BLaER1 (cell line): ENCODE measurements at regions not wholly inside any gene's neighbourhood (a gene's known extent, or its start where the extent isn't known, plus 50 kb on each side); places are given as distances from the start of the nearest gene placed in this dataset.

Experiments
- H3K27ac ChIP-seq: shearing (Covaris generic); formaldehyde crosslinking; 2 replicates; pipeline ENCODE4 v1.8.1; 2022
- H3K27me3 ChIP-seq: shearing (Covaris generic); formaldehyde crosslinking; 2 replicates; pipeline ENCODE4 v1.8.1; 2022
- H3K36me3 ChIP-seq: shearing (Covaris generic); formaldehyde crosslinking; 2 replicates; pipeline ENCODE4 v1.8.1; 2022
- H3K4me1 ChIP-seq: shearing (Covaris generic); formaldehyde crosslinking; 2 replicates; pipeline ENCODE4 v1.8.1; 2022
- H3K4me2 ChIP-seq: shearing (Covaris generic); formaldehyde crosslinking; 2 replicates; pipeline ENCODE4 v1.8.1; 2022
- H3K4me3 ChIP-seq: shearing (Covaris generic); formaldehyde crosslinking; 2 replicates; pipeline ENCODE4 v1.8.1; 2022
- H3K9ac ChIP-seq: shearing (Covaris generic); formaldehyde crosslinking; 2 replicates; pipeline ENCODE4 v1.8.1; 2022
- H3K9me3 ChIP-seq: shearing (Covaris generic); formaldehyde crosslinking; 2 replicates; pipeline ENCODE4 v1.8.1; 2022
- H4K20me1 ChIP-seq: shearing (Covaris generic); formaldehyde crosslinking; 2 replicates; pipeline ENCODE4 v1.8.1; 2022
- Cebpa-rat ChIP-seq: shearing (Covaris generic); IDR thresholded peaks from 2 replicates; pipeline ENCODE4 v1.8.1; 2022

- Histone ChIP-seq H3K27ac (no peak overlapping the region), H3K9ac (no peak overlapping the region), H4K20me1 (no peaks in the 10 kb centered on the region), H3K4me3 (no peak overlapping the region), H3K36me3 (no peaks in the 10 kb centered on the region), H3K4me1 (peaks cover 37% of the 10 kb centered on the region), H3K9me3 (no peaks in the 10 kb centered on the region), H3K4me2 (peak overlapping the region; percentile 51; the same call in 1 of the 2 replicates), H3K27me3 (no peaks in the 10 kb centered on the region)
- TF ChIP-seq Cebpa-rat, result no peak
Observed at GRCh38 chr1:98404866-98405265, 256.7 kb upstream of the SNX7 start.

GRCh38 chr1:98403963-98404480 lies 257.5 kb upstream of the SNX7 start:
- no peak overlapping the region for H3K27ac ChIP-seq
- TF ChIP-seq Cebpa-rat, result no peak
- H3K36me3 ChIP-seq, result no peaks in the 10 kb centered on the region
- H3K4me1 ChIP-seq, result peaks cover 37% of the 10 kb centered on the region
- H4K20me1 ChIP-seq, result no peaks in the 10 kb centered on the region
- no peak overlapping the region for H3K4me3 ChIP-seq
- peak overlapping the region; percentile 51 for H3K4me2 ChIP-seq
- H3K9me3 ChIP-seq, result no peaks in the 10 kb centered on the region
- H3K27me3 ChIP-seq, result no peaks in the 10 kb centered on the region
- no peak overlapping the region for H3K9ac ChIP-seq

- Histone ChIP-seq H3K27ac (no peak overlapping the region), H3K36me3 (no peaks in the 10 kb centered on the region), H3K4me2 (peak overlapping the region; percentile 51), H3K9me3 (no peaks in the 10 kb centered on the region), H3K4me1 (peaks cover 37% of the 10 kb centered on the region), H3K9ac (no peak overlapping the region), H4K20me1 (no peaks in the 10 kb centered on the region), H3K27me3 (no peaks in the 10 kb centered on the region), H3K4me3 (no peak overlapping the region)
- no peak for TF ChIP-seq Cebpa-rat
Observed at GRCh38 chr1:98402860-98403259, 258.7 kb upstream of the SNX7 start.

GRCh38 chr1:98400446-98400845 lies 261.1 kb upstream of the SNX7 start:
- Histone ChIP-seq H3K4me1 (peaks cover 32% of the 10 kb centered on the region), H3K36me3 (no peaks in the 10 kb centered on the region)

GRCh38 chr1:98399218-98399617 lies 262.3 kb upstream of the SNX7 start:
- Histone ChIP-seq H3K4me2 (no peak overlapping the region), H3K27ac (no peak overlapping the region), H3K27me3 (no peaks in the 10 kb centered on the region), H4K20me1 (no peaks in the 10 kb centered on the region), H3K9ac (no peak overlapping the region), H3K9me3 (no peaks in the 10 kb centered on the region), H3K36me3 (no peaks in the 10 kb centered on the region), H3K4me3 (no peak overlapping the region), H3K4me1 (peaks cover 21% of the 10 kb centered on the region)
- no peak for TF ChIP-seq Cebpa-rat

More at GRCh38 chr1:98400446-98400845, 261.1 kb upstream of the SNX7 start:
- H4K20me1 ChIP-seq, result no peaks in the 10 kb centered on the region
- H3K27ac ChIP-seq, result no peak overlapping the region
- H3K4me2 ChIP-seq, result no peak overlapping the region
- no peaks in the 10 kb centered on the region for H3K27me3 ChIP-seq
- TF ChIP-seq Cebpa-rat, result no peak
- H3K9ac ChIP-seq, result no peak overlapping the region
- no peak overlapping the region for H3K4me3 ChIP-seq
- no peaks in the 10 kb centered on the region for H3K9me3 ChIP-seq

GRCh38 chr1:98398649-98399048 lies 262.9 kb upstream of the SNX7 start:
- Histone ChIP-seq H3K4me3 (no peak overlapping the region), H3K9ac (no peak overlapping the region), H3K9me3 (no peaks in the 10 kb centered on the region), H3K27me3 (no peaks in the 10 kb centered on the region), H3K27ac (no peak overlapping the region), H4K20me1 (no peaks in the 10 kb centered on the region), H3K4me2 (no peak overlapping the region), H3K36me3 (no peaks in the 10 kb centered on the region), H3K4me1 (peaks cover 15% of the 10 kb centered on the region)
- TF ChIP-seq Cebpa-rat, result no peak

GRCh38 chr1:98398092-98398491 lies 263.4 kb upstream of the SNX7 start:
- H3K27me3 ChIP-seq, result no peaks in the 10 kb centered on the region

DNA sequence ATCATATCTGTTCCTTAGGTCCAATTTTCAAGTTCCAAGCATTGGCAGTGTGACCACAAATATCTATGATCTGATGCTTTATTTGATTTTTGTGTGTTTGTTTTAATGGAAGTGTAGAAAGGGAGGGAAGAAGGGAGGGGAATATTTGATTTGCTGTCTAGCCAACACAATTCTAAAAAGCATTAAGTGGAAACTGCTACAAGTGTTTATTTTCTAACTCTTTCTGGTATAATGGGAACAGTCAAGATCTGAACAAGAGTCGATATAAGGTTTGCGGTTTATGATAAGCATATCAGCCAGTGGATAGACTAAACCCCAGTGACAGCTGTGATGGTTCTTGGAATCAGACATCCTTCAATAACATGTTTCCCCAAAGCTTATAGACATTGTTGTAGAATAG lies 267.8 kb upstream of the SNX7 start:
- Histone ChIP-seq H3K9me3 (no peaks in the 10 kb centered on the region), H3K27ac (no peak overlapping the region), H3K4me3 (no peak overlapping the region), H3K9ac (no peak overlapping the region), H3K36me3 (no peaks in the 10 kb centered on the region), H3K27me3 (no peaks in the 10 kb centered on the region), H4K20me1 (no peaks in the 10 kb centered on the region), H3K4me2 (no peak overlapping the region), H3K4me1 (peaks cover 5% of the 10 kb centered on the region)
- no peak for TF ChIP-seq Cebpa-rat

More at GRCh38 chr1:98398092-98398491, 263.4 kb upstream of the SNX7 start:
- Histone ChIP-seq H3K9me3 (no peaks in the 10 kb centered on the region), H4K20me1 (no peaks in the 10 kb centered on the region), H3K36me3 (no peaks in the 10 kb centered on the region), H3K4me3 (no peak overlapping the region), H3K4me1 (peaks cover 10% of the 10 kb centered on the region), H3K27ac (no peak overlapping the region), H3K4me2 (no peak overlapping the region), H3K9ac (no peak overlapping the region)
- no peak for TF ChIP-seq Cebpa-rat

- Histone ChIP-seq H3K9me3 (no peaks in the 10 kb centered on the region), H3K27ac (no peak overlapping the region), H3K27me3 (no peaks in the 10 kb centered on the region), H3K9ac (no peak overlapping the region), H4K20me1 (no peaks in the 10 kb centered on the region), H3K36me3 (no peaks in the 10 kb centered on the region), H3K4me1 (peaks cover 18% of the 10 kb centered on the region), H3K4me3 (no peak overlapping the region), H3K4me2 (no peak overlapping the region)
- TF ChIP-seq Cebpa-rat, result no peak
Observed at GRCh38 chr1:98391175-98391574, 270.3 kb upstream of the SNX7 start.

DNA sequence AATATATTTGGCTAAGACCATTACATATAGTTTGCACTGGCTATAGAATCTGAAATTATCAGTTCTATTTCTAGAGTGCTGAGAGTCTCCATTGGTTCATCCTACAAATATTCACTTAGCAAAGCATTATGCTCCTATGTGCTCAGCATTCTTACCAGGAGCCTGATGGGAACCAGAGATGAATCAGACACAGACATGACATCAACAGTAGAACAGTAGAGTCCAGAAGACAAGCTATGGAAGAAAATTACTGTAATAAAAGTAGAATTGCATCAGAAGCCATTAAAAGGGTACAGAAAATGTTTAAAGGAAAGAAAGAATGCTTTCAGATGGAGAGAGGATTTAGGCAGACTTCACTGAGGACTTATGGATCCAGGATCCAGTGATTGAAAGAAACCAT lies 271.7 kb upstream of the SNX7 start:
- peaks cover 18% of the 10 kb centered on the region for H3K4me1 ChIP-seq
- H3K4me3 ChIP-seq, result no peak overlapping the region
- H3K27ac ChIP-seq, result no peak overlapping the region
- no peaks in the 10 kb centered on the region for H3K27me3 ChIP-seq
- no peaks in the 10 kb centered on the region for H3K9me3 ChIP-seq
- no peak overlapping the region for H3K4me2 ChIP-seq
- no peak overlapping the region for H3K9ac ChIP-seq
- H3K36me3 ChIP-seq, result no peaks in the 10 kb centered on the region
- no peaks in the 10 kb centered on the region for H4K20me1 ChIP-seq
- TF ChIP-seq Cebpa-rat, result no peak

- H3K36me3 ChIP-seq, result no peaks in the 10 kb centered on the region
- peak overlapping the region; percentile 3 for H3K27ac ChIP-seq
- H3K9me3 ChIP-seq, result no peaks in the 10 kb centered on the region
- TF ChIP-seq Cebpa-rat, result no peak
- no peaks in the 10 kb centered on the region for H4K20me1 ChIP-seq
- H3K4me2 ChIP-seq, result peak overlapping the region; percentile 60
- no peak overlapping the region for H3K4me3 ChIP-seq
- peaks cover 18% of the 10 kb centered on the region for H3K4me1 ChIP-seq
- H3K9ac ChIP-seq, result no peak overlapping the region
- no peaks in the 10 kb centered on the region for H3K27me3 ChIP-seq
Observed at GRCh38 chr1:98388441-98388840, 273.1 kb upstream of the SNX7 start.
